NCI-H2081 (cell line): ENCODE measurements at regions not wholly inside any gene's neighbourhood (a gene's known extent, or its start where the extent isn't known, plus 50 kb on each side); places are given as distances from the start of the nearest gene placed in this dataset.

Source experiments
- DNase-seq, 2 experiments: peaks; one replicate each; lab custom pipeline; 2025; lab: John Stamatoyannopoulos, UW

DNA sequence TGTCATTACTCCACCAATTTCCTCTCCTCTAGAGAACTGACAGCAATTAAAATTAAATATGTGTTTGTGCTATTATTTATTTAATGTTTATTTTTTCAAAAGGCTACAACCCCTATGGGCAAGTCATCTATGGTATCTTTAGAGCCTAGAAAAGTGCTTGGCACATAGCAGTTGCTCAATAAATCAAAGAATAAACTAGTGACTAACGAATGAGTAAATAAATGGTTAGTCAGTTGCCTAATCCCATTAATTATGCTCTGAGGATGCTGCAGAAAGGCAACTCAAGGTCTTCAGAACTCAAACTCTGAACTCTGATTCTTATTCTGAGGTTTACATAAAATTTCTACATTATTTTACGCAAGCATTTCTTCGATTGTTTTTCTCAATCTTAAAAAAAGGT lies 193.0 kb upstream of the TSHZ2 start:
- DNase-seq = no peak

DNA sequence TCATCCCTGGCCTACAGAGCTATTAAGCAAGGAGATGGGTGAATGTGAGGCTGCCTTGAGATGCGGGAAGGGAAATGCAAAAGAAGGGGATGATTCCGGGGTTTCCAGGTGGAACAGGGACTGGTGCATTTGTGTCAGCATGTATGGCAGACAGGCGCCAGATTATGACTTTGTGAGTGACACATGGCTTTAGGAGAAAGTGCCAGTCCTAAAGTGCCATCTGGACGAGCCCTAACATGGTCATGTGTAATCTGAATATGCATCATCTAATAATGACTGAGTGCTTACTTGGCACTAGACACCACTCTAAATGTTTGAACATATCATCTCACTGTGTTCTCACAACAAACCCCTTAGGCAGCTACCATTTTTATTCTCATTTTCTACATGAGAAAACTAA lies 195.0 kb upstream of the TSHZ2 start:
- no peak for DNase-seq

DNA sequence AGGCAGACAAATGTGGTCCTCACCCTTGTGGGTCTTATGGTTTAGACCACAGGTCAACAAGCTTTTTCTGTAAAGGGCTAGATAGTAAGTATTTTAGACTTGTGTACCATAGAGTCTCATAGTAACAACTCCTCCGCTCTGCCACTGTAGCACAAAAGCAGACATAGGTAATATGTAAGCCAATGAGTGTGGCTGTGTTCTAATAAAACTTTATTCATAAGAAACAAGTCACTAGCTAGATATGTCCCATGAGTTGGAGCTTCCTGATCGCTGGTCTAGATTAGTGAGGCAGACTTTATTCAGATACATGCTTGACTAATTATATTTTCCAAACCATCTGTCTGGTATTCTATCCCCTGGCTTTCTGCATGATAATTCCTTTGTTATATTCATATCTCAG lies 196.4 kb upstream of the TSHZ2 start:
- no peak for DNase-seq

DNA sequence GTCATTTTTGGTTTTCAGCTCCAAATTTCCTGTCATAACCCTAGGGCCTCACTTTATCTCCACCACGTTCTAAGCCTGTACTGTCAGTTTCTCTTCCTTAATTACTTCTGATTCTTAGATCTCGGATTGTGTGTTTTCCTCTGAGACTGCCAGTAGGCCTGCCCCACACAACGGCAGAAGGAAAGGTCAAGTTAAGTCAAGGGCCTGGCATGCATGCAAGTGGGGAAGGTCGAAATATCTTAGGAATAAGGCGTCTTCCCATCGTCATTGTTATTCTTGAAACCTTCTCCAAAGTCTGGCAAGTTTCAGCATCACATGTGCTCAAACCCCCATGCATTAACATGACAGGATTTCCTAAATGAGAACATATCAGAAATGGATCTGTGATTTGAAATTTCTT lies 203.5 kb upstream of the TSHZ2 start:
- no peak for DNase-seq

DNA sequence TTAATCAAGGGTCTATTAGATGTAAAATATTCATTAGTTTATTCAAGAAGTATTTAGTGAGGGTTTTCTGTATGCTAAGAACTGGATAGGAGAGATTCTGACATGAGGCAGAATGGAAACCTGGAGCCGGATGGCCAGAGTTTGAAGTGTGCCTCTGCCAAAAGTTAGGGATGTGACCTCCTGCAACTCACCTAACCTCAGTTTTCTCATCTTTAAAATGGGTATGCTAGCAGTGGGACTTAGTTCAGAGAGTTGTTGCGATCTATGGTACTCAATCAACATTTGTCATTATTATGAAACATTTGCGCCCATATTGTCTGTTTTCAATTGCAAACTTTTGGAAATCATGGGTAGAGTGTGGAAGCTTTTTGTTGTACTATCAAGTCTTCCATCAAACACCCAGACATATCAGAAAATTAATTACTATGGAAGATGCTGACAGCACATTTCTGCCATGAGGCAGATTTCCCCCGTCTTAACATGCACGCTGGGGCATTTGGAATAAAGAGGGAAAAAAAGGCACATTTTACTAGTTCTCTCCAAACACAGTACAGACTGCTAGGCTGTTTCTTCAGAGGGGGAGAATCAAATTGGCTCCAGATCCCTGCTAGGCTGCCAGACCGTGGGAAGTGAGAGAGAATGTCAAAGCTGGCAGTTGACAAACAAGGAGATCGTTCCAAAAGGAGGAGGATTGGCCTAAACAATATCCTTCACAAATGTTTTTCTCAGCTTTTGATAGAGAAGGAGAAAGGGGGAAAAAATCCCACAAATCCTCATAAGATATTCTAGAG lies 205.3 kb upstream of the TSHZ2 start:
- no peak for DNase-seq

DNA sequence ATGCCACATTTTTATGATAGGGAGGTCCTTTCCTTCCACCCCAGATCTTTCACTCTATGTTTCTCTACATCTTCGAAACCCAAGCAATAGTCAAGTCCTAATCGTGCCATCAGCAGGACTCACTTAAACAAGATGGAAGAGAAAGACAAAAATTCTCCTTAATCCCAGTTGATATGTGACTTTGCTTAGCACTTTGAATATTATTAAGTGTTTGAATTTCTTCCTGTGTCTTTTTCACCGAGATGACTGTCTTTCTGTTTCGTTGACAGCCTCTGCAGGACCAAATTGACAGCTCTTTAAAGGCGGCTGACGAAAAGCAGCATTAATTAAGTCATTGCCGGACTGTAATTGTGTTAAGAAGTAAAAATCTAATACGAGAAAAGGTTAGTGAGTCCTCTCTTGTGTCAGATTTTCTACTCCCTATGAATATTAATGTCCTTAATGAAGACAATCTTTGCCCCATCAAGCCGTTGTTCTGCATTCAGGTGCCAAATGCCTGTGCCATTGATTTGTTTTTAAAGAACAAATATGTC lies 208.8 kb upstream of the TSHZ2 start:
- DNase-seq = no peak

DNA sequence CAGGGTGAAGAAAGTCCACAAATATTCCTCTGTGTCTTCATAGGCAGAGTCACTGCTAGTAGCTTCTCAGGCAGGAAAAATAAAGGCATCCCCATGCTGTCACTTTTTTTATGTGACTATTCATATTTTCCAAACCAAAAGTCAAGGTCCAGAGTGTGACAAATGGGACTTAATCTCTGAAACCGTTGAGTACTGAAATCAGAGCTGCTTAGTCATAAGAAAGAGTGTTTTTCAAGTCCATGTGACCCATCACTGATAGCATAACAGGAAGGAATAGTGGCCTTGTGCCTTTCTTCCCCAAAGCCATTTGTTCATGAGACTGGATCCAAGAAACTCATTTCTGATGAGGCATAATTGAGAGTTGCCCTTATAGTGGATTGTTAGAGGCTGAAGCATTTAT lies 210.3 kb upstream of the TSHZ2 start:
- no peak for DNase-seq

DNA sequence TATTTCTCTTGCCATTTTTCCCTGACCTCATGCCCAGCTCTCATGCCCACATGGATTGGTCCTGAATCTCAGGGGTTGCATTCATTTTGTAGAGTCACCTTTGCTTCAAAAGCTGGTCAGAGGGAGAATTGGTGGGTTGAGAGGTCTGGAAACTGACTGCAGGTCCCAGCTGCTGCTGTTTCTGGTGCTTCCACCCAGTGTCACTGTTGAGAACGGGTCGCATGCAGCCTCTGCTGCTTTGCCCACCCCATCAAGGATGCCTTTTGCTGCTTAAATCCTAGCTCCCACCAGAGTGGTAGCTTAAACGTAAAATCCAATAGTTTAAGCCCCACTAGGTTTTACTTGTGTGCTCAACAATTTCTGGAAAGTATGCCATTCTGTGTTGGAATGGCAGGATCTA lies 211.4 kb upstream of the TSHZ2 start:
- no peak for DNase-seq

DNA sequence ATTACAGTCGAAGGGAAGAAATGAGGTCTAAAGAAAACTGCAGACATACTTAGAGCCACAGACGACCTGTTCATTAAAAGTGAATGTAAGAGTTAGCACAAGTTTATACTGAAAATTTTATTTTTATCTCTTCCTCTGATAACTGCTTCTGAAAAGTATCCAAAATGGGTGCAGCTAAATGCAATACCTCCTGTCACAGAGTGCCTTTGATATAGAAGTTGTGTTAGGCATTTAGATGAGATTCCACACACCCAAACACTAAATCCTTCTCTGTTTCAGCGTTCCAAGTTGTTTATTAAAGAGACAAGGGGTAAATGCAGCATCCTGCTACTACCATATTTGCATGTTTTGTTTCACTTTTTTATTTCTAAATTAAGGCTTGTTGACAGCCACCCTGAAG lies 214.7 kb upstream of the TSHZ2 start:
- DNase-seq = no peak

DNA sequence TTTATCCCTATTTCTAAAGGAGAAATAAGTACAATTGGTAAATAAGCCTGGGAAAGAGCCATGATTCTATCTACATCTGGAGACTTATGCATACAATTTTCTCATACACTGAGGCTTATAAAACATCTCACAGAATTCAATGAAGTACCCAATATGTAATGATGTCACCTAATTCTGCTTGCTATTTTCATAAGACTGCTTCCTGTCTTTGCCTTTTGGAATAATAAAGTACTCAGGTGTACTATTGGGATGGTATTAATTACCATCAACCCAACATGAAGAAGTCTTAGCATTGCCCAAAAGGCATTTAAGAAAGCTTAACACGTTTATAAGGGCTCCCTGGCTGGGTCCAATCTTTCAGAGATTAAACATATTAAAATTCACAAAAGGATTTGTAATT lies 216.4 kb upstream of the TSHZ2 start:
- DNase-seq = no peak

DNA sequence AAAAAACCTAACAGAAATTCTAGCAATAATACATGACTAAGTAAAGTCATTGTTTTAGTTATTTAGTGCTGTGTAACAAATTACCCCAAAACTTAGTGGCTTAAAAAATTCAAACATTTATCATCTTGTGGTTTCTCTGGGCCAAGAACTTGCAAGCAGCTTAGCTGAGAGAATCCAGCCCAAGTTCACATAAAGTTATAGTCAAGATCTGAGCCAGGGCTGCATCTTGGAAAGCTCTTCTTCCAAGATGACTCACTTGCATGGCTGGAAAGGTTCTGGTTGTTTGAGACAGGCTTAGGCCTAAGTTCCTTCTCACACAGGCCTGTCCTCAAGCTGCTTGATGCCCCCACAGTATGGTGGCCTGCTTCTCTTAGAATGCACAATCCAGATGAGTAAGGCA lies 217.8 kb upstream of the TSHZ2 start:
- DNase-seq = no peak

DNA sequence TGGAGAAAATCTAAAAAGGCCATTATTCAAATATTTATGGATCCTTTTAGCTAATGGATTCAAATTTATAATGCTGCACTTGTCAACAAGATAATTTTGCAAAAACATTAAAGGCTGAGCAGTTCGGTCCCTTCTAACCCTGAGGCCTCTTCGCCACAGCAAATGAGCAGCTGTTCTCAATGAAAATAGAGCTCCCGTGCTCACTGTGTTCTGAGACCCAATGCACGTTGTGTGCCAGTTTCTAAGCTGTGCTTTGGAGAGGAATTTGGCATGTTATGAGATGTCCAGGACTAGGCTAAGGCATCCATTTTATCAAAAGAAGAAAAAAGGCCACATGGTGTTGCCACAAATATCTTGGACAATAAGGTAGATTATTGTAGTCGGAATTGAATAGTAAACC lies 220.1 kb upstream of the TSHZ2 start:
- no peak for DNase-seq

DNA sequence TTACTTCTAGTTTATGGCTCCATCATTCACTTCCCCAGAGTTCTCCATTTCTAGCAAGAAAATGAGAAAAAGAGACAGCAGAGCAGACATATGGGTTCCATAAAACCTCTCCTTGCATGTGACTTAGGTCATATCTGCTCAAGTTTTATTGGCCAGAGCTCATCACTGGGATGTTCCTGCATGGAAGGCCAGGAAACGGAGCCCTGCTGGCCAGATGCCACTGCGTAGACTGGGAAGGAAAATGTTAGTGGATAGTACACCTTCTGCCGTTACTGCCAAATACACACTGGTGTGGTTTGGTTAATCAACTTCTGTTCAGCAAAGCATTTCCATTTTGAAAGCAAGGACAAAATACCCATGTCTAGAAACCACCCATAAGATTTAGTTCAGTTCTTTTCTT lies 220.6 kb upstream of the TSHZ2 start:
- no peak for DNase-seq

DNA sequence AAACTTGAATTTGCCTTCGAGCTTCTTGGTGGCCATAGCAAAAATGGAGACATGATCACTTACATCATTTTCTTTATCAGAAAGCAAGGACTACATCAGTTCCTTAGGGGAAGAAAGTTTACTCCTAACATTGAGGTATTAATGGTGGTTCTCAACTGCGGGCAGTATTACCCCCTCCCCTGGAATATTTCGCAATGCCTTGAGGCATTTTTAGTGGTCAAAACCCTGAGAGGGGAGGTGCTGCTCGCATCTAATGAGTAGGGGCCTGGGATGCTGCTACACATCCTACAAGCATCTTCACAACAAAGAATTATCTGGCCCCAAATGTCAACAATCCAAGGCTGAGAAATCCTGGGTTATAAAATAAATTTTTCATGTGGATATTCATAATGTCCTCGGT lies 222.2 kb upstream of the TSHZ2 start:
- DNase-seq = no peak

DNA sequence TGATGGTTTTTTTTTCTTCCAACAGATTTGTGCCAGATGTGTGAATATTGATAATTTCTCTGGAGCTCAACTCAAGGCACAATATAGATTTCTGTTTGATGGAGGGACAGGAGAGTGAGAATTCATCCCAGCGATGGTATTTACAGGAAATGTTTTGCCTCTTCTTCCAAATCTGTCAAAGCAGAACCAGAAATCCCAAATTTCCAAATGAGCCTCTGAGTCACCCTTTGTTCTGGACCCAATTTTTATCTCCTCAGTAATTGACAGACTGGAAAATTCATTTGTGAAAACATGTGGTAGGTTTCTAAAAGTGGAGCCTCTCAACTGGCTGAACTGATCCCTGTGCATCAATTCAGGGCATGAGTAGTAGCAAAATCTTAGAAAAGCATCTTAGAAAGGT lies 223.2 kb upstream of the TSHZ2 start:
- DNase-seq = no peak

DNA sequence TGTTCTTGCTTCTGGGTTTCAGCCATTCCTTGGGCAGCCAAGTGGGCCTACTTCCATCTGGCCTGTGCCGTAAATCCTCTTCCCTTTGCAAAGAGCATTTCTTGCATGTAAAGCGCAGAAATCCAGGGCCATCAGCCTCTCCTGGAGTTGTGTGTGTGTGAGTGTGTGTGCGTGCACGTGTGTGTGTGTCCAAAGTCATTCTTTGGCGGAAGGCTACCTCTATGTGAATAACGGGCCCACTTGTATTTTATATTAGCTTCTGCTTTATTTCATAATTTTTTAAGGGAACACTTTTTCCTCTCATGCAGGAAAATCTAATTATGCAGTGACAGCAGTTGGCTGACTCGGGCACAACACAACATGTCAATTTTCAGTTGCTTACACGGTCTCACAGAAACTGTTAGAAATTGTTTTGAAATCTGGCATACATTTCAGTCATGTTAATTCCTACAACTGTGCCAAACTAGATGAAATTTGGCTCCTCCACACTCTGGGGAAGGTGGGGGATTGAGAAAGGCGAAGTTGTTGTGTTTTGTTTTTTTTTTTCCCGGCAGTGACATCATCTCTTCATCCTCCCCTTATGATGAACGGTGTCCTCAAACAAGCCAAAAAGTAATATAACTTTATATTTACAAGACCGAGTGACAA lies 223.7 kb upstream of the TSHZ2 start:
- DNase-seq = no peak

DNA sequence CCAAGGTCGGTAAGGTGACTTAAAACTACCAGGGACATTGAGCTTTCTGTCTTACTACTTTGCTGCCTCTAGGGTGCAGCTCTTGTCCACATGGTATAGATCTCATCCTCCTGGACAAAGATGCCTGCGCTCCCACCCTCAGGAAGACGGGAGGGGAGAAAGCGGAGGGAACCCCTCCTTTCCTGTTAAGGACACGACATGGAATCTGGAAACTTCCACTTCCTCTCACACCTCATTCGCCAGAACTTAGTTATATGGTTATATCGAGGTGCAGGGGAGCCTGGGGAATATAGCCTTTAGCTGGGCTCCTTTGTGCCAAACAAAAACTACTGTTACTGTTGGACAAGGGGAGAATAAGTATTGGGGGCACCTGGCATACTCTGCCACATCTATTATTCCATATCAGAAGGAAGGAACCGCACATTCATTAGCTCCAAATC lies 224.3 kb upstream of the TSHZ2 start:
- DNase-seq = no peak

DNA sequence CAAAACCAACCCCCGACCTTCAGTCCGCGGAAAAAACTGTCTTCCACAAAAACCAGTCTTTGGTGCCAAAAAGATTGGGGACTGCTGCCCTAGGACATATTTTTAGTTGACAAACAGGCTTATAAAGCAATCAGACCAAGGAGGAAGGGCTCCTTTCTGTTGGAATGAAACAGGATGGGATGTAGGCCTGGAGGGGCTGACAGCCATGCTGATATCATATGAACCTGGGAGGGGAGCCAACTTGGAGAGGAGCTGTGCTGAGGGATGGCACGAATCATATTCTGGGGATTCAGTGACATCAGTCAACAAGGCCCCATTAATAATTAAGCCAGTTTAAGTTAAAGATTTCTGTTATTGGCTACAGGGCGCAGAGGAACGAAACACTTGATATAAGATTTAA lies 225.4 kb upstream of the TSHZ2 start:
- no peak for DNase-seq

DNA sequence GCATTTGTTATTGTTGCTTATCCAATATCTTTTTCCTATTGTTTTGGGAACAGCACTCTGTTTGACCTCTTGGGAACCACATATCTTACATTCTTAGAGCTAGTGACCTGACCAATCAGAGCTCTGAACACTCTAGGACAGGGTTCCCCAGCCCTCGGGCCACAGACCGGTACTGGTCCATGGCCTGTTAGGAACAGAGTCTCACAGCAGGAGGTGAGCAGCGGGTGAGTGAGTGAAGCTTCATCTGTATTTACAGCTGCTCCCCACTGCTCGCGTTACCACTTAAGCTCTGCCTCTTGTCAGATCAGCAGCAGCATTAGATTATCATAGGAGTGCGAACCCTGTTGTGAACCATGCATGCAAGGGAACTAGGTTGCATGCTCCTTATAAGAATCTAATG lies 226.0 kb upstream of the TSHZ2 start:
- DNase-seq = no peak

DNA sequence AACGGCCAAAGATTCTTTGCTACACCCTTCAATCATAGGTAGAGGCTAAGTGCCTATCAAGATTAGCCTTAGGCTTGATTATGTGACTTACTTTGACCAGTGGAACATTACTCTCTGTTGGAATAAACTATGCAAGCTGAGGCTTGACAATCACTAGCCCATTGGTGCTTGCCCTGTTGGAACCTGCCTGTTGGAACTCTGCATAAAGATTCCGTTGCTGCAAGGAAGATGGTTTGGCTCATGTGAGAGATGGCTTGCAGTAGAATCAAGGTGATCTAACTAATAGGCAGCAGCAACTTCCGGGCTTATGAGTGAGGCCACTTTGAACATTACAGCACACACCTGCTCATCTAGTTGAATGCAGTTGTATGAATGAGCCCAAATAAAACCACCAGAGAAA lies 227.7 kb upstream of the TSHZ2 start:
- no peak for DNase-seq

DNA sequence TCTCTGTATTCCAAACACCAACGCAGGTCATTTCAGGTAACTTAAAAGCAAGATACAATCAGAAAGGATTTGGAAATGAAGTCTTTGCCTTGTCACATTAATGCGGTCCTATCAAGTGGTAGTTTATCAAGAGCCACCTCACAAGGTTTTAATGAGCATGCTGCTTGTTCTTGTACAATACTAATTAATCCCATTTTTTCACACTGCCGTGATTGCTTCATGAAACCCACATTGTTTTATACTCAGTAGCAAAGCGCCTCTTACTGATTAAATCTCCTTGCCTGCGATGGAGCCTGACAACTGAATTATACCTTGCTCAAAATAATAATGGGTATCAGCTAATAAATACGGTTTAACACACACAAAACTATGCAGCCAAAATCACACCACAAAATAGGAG lies 234.1 kb upstream of the TSHZ2 start:
- DNase-seq = no peak

DNA sequence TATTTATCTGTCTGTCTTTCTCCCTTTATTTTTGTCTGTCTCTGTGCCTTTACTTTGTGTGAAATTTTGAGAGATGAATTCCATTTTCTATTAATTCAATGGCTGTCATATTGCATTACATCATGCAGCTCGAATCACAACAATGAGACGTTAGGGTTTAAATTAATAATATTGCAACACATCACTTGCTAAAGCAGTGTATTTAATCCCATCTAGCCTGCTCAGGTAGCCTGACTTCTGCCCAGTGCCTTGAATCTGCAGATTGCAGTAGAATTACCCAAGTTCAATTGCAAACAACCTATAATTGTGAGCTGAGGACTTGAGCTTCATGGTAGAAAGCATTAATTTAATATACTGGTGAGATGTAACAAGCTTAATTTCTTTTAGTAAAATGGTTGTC lies 235.7 kb upstream of the TSHZ2 start:
- no peak for DNase-seq

DNA sequence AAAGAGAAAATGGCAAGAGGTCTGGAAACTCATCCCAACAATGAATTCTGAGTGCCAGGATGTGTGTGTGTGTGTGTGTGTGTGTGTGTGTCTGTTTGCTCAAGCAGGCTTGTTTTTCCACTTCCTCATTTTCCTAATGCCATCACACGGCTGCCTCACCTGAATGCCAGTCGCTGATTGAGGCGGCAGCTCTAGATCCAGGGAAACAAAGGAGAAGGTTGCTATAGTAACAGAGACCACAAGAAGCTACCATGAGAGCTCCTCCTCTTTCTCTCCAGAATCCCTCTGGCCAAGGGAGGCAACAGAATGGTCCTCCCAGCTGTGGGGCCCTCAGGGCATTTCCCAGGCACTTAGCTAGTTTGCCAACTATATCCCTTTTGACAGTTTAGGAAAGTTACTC lies 241.1 kb upstream of the TSHZ2 start:
- no peak for DNase-seq
